GM19452 (cell line): ENCODE measurements at regions not wholly inside any gene's neighbourhood (a gene's known extent, or its start where the extent isn't known, plus 50 kb on each side); places are given as distances from the start of the nearest gene placed in this dataset.

ENCODE experiments used
- ATAC-seq: cut with Tn5 transposase; IDR thresholded peaks from one replicate; pipeline ENCODE4 v1.9.1; 2021; ENCODE audit not compliant: unreplicated experiment

DNA sequence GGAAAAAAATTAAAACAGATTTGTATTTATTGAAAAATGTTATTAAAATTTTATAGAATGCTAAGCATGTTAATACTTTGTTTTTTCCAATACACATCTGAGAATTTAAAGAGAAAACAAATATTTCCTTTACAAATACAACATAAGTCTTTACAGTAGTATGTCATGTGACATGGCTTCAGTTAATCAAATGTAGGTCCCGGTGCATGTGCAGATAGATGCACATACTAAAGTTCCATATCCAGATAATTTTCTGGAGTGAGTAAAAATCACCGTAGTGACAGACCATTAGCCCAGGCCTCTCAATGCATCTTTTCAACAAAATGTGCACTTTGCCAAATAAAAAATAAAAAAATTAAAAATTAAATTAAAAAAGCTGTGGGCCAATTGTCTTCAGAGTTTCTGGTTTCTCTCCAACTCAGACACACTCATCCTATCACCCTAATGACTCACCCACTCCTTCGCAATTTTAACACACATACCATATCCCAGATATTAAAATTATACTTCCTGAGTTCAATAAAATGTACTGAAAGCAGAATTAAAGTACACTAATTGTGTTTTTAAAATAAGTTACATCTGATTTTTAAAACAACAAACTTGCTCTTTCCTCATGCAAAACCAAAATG lies 508.1 kb downstream of the NR2F1-AS1 start:
- ATAC-seq: no peak

DNA sequence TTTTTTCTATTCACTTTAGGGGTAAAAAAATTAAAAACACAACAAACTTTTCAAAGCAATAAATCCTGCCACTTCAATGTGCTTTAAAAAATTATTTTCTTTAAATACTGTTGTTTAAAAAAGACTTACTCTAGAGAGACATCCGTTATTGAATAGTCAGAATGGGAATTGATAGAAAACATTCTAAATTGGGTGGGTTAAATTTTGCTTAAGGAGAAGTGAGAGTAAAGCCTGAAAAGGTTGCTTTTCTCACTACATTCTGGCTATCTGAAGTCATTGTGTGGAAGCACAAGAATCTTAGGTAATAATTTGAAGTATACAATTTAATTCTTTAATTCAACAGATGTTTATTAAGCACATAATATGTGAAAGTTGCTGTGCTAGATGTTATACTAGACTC lies 509.3 kb downstream of the NR2F1-AS1 start:
- no peak for ATAC-seq

DNA sequence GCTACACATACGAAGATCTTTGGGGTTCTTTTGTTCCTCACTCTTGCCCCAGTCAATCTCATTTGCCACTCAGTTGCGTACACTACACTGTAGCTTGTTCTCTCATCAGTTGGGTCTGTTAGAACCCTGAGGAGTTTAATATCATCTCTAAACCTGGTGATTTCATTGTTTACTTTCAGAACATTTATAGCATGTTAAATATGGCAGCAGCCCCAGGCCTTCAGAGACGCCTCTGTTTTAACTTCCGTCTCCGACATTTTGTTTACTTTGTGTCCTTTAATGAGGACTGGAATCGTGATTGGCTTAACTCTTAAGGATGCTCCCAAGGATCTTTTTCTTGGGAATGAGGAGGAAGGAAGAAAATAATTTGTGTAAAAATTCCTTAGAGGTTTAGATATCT lies 510.1 kb downstream of the NR2F1-AS1 start:
- ATAC-seq: no peak

DNA sequence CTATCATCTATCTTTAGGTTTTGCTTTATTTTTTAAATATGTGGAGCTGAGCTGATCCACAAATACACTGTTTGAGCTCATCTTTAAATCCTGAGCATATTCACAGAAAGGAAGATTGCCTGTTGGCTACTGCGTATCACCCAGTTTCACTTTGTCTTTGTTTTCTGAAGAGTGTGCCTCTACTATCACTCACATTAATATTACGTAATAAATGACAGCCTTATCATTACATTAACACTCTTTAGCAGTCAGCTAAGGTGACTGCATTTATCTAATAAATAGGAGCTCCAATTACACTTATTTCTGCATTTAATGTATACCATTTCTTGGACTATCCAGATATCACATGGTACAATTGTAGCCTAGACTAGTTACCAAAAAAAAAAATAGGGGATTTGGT lies 511.7 kb downstream of the NR2F1-AS1 start:
- no peak for ATAC-seq

DNA sequence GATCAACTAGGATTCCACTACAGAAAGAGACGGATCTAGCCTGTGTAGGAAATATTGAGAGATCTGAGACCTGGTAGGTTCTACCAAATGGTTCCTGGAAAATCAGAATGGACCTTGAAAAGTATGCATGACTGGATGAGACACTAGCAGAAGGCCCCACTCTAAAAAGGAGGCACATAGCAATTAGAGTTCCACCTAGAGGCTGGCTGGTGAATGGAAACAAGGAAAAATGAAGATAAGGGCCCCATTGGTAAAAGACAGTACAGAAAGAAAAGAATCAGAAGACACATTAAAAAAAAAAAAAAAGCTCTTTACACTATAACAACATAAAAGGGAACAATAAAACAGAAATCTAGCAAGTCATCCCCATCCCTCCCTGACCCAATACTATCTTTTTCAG lies 518.5 kb downstream of the NR2F1-AS1 start:
- no peak for ATAC-seq

DNA sequence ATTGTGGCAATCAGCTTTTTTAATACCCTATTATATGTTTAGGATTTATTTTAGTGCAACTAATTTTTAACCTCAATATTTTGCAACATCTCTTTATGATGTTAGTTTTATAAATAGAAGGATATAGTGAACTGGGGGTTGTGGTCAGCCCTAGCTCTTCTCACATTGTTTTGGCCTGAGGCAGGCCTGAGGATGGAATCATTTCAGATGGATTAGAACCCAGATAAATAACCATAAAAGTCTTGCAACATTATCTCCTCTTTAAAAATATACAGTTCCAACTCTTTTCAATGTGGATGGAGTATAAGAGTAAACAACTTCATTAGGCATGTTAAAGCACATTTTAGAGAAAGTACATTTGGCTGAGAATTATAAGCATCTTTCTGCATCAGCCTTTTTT lies 522.7 kb downstream of the NR2F1-AS1 start:
- ATAC-seq: no peak

DNA sequence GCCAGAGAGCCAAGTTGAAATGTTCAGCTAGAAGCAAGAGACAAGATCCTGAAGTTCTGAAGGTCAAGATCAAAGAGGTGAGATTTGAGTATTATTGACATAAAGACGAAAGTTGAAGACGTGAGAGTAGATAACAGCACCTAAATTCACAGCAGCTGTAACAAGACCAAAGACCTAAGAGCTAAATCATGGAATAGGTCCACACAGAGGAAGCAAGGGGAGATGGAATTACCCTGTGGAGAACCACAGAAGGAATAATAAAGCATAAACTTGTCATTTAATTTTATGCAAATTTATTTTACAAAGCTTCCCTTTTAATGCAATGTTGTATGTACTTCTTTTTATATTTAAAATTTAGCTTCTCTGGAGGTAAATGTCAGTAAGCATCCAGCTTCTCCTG lies 523.7 kb downstream of the NR2F1-AS1 start:
- ATAC-seq: no peak

DNA sequence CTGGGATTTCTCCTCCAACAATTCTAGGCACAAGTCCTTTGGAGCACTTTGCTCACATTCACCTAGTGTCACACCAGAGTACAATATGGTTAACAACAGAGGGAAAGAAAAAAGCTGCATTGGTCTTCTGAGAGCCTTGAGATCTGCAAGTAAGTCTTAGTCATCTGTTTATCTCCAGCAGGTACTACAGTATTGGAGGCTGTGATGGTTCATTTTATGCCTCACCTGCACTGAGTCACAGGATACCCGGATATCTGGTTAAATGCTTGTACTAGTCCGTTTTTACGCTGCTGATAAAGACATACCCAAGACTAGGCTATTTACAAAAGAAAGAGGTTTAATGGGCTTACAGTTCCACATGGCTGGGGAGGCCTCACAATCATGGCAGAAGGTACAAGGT lies 525.0 kb downstream of the NR2F1-AS1 start:
- ATAC-seq: no peak

DNA sequence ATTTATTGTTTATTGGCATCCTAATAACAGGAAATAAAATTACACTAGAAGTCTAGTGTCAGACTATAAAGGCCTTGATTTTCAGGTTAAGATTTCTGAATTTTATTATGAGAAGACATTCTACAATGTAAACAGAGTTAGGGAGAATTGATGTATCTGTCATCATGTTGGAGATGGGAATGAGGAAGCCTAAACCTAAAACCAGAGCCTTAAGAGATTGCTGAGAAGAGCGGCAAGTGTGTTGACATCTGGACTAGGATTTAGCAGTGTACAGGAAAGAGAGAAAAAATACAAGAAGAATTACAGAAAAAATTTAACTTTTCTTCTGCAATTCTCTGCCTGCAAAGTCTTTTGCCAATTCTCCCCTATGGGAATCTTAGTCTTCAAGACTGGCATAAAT lies 525.5 kb downstream of the NR2F1-AS1 start:
- ATAC-seq: no peak

DNA sequence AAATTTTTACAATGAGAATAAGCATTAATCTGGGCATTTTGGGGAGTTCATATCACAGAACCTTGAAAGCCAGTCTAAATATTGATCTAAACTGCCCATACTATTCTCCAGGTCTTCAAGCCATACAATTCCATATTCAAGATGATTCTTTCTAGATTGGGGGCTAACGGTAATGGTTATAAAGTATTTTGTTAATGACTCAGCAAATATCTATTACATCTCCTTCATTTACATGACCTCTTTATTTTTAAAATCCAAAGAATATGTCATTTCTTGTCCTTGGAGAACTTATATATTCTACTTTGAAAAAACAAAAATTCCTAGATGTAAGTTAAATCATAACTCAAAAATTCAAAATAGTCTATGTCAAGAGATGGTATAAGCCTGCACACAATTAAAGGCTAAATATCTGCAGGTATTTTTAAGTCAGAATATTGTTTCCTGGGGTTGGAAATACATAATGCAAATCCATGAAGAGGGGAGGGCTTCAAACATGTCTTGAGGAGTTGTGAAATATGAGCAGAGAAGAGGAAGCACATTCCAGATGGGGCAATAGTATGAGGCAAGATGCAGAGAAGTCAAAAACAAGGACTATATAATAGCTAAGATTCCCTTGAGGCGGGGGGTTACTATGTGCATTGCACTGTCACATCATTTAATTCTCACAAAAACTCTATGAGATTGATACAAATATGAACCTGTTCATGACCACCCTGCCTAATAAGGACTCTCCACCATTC lies 526.4 kb downstream of the NR2F1-AS1 start:
- no peak for ATAC-seq

DNA sequence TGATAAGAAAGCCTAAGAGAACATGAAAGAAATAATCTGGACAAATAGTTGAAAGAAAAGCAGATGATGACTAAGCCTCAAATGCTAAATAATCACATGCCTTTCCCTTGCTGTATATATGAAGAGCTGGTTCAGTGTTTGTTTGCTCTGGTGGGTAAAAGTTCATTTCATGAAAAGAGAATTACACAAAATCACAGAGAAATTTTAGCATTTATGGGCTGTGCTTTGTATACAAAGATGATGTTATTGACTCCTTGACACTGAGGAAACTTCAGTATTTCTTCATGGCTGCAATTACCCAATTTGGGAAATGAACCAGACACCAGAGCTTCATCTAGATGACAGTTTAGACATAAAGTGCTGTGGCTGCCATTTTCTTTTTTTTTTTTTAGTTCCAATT lies 527.2 kb downstream of the NR2F1-AS1 start:
- ATAC-seq: no peak

DNA sequence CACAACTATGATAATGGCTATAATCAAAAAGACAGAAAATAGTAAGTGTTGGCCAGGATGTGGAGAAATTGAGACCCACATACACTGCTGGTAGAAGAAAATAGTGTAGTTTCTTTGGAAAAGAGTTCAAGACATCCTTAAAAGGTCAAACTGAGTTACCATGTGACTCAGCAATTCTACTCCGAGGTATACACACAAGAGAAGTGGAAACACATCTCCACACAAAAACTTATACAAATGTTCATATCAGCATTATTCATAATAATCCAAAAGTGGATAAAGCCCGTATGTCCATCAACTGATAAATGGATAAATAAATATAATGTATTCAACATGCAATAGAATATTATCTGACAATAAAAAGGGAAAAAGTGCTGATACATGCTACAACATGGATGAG lies 532.2 kb downstream of the NR2F1-AS1 start:
- ATAC-seq: no peak

DNA sequence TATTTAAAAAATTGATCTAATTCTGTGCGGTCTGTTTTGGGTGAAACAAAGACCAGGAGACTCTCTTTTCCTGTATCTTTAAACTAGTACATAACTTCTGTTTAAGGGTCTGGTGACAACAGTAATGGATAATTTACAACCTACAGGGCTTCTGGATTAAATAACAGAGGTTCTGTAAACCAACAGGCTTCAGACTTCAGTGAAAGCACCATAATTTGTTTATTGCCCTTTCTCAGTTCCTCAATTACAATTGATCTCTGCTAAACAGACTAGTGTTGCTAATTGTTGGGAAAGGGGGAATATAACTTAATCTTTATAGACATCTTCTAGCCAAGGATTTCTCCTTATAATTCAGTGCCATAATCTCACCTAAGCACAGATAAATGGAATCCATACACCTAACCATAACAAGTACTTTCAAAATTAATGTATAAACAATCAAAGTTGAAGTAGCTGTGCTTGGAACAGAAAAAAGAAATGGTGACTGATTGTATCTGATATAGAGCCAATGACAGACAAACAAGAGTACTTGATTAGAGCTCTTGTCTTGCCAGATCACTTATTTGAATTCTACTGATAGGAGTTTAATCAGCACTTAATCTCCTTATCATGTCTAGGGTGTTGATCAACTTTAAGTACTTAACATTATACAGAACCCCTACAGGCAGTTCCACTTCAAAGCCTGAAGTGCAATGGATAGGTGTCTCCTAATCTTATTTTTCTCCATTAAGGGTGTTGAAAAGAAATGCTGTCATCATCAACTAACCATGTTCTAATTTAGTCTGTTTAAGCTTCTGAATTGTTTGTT lies 536.0 kb downstream of the NR2F1-AS1 start:
- ATAC-seq: no peak

DNA sequence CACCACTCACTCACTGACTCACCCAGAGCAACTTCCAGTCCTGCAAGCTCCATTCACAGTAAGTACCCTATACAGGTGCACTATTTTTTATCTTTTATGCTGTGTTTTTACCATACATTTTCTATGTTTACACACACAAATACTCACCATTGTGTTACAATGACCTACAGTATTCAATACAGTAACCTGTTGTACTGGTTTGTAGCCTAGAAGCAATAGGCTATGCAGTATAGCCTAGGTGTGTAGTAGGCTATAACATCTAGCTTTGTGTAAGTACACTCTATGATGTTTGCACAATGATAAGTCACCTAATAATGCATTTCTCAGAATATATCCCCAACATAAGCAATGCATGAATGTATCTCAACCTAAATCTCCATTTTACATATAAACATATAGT lies 541.1 kb downstream of the NR2F1-AS1 start:
- no peak for ATAC-seq

DNA sequence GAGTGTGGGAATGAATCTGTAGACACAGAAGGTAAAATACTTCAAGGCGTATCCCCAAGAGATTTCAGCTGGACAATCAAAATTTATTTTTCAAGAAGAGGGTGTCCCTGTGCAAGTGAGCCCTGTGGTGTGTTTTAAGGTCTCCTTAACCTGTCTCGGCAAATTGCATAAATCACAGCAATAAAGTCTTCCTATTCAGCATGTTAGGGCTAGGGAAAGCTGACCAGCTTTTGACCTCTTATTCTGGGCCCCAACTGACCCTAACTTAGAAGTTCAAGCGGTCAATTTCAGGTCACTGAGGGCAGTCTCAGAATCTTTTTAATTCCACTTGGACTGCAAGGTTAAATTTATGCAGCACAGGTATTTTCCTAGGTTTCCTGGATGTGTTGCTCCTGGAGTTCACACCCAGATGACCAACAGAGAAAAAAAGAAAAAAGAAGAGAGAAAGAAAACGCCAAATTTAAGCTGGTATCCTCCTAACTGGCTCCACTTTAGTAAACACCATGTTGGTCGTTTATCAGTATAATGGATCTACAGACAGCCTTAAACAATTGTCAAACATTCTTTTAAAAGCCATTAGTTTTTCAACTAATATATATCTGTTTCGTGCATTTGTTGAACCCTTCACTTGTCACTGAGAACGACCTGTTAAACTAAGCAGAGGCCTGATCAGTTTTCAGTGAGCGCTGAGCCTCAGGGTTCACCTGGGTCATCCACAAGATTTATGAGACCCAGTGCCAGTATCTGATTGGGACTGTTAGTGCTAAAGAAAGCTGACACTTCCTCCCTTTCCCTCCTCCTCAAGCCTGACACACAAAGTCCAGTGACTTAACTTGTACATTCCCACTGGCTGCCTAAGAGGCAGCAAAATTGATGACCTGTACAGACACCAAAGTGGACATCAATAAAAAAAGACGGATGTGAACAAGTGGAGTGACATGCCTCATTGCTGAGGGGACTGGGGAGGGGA lies 546.1 kb downstream of the NR2F1-AS1 start:
- no peak for ATAC-seq

DNA sequence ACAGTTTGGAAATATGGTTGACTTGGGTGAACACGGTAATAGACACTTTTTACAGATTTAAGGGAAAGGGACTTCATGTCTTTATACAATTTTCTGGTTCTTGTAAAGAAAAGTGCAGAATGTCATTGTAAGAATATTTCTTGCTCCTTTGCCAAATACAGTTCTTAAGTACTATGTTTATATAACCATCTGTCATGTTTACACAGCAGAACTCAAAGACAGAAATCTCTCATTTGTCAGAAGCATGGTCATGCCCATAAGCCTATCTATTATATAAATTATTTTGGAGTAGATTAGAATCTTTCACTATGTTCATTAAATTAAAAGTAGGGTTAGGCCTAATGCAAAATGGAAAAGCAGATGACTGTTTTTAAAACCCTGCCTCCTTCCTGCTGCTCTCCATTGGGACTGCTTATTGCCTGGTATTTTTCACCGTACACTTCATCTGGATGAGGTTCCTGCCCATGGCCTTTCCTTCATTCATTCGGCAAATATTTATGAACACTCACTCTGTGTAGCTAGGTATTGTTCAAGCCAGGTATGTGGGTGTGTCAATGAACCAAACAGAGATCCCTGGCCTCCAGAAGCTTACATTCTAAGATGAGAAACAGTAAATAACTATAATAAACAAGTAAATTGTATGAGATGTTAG lies 558.1 kb downstream of the NR2F1-AS1 start:
- ATAC-seq: no peak

DNA sequence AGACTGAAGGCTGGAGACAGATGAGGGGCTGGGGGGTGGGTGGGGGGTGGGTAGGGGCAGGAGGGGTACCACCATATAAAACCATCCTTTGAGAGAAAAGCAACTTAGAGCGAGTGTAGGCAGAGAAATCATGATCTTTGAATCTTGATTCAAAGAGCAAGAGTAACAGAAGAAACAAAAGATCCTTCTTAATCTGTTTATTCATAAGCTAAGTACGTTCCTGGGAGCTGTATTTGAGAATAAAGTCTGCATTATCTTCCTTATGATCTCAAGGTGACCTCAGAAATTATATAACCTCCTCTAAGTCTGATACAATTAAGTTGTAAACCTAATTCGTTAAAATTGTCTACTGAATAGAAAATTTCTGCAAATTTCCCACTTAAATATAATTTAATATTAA lies 558.8 kb downstream of the NR2F1-AS1 start:
- ATAC-seq: no peak

DNA sequence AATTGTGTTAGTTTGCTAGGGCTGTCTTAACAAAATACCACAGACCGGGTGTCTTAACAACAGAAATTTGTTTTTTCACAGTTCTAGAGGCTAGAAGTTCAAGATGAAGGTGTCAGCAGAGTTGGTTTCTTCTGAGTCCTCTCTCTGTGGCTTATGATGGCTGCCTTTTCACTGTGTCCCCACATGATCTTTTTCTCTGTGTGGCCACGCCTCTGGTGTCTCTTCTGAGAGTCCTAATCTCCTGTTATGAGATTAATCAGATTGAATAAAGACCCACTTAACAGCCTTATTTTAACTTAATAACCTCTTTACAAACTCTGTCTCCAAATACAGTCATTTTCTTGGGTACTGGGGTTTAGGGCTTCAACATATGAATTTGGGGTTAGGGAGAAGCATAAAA lies 561.1 kb downstream of the NR2F1-AS1 start:
- ATAC-seq: no peak

DNA sequence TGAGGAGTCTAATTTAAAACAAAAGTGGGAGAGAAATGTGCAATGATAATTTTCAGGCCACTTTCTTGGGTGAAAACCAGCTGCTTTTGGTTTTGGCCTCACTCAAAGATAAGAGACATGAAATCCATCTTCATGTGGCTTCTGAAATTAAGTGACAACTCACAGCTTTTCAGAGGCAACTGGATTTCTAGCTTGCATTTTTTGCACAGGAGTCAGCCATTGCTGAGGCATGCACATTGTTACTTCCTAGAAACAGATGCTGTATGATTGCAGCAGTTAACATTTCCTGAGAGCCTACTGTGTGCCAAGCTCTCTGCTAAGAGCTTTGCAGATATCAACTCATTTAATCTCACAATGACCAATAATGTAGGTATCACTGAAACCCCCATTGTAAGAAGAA lies 562.6 kb downstream of the NR2F1-AS1 start:
- no peak for ATAC-seq

DNA sequence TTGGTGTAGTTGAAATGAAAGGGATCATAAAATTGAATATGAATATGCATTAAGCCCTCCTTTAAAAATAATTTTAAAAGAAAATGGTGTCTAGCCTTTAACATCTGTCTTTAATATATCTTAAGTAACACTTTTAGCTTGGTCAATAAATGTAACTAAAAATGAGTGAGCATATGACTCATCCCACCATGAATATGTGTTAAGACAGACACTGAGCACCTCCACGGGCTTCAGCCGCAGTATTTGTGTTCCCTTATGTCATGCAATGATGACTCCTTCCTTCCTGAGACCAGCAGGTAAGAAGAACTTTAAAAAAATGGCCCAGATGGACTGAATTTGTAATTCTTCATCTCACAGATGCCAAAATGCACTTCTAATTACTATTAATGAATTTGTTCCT lies 563.2 kb downstream of the NR2F1-AS1 start:
- no peak for ATAC-seq
